ENCODE measurements at regions not wholly inside any gene's neighbourhood (a gene's known extent, or its start where the extent isn't known, plus 50 kb on each side); places are given as distances from the start of the nearest gene placed in this dataset.

GRCh38 chr13:106628936-106629659, 61.2 kb upstream of the ARGLU1 start:
- intact Hi-C loops (cut with micrococcal nuclease), result no loop called here
- no peak for DNase-seq (ENCODE audit: extremely low read depth in 1 of 4, low spot score in 3 of 4)
- Histone ChIP-seq H4K20me1 (replicated peaks; ENCODE audit: control insufficient read depth, insufficient read depth, low read length) (no peaks in the 10 kb centered on the region), H3K27me3 (ENCODE audit: control insufficient read depth in 2 of 2, insufficient read depth in 2 of 2, low read length in 2 of 2) (no peaks in the 10 kb centered on the region), H3K9me3 (replicated peaks; ENCODE audit: control insufficient read depth, insufficient read depth, low read depth, low read length) (no peaks in the 10 kb centered on the region), H3K36me3 (ENCODE audit: control insufficient read depth, insufficient read depth, low read length) (no peaks in the 10 kb centered on the region), H3K4me2 (ENCODE audit: insufficient read depth, low read length) (no peak overlapping the region), H3K4me3 (no peak overlapping the region), H3K79me2 (ENCODE audit: control insufficient read depth, insufficient read depth, low read length) (no peaks in the 10 kb centered on the region), H3K4me1 (replicated peaks in 1 of 2; ENCODE audit: control insufficient read depth in 2 of 2, insufficient read depth in 2 of 2, low read length in 2 of 2) (no peaks in the 10 kb centered on the region), H2AFZ (ENCODE audit: low read depth, low read length) (no peak overlapping the region), H3K9me1 (ENCODE audit: control insufficient read depth, insufficient read depth, low read length) (no peaks in the 10 kb centered on the region), H3K9ac (ENCODE audit: insufficient read depth in 1 of 2, low read depth in 2 of 2, low read length in 2 of 2) (no peak overlapping the region), H3K27ac (ENCODE audit: extremely low read depth, low read depth, low read length) (no peak overlapping the region)
- TF ChIP-seq CBFA2T2 (conservative IDR thresholded peaks at IDR 0.05) (no peak), SP2 (IDR thresholded peaks at IDR 0.05; ENCODE audit: extremely low read depth, low read depth, low read length, poor library complexity, severe bottlenecking) (no peak), ZNF699 (CRISPR knock-in tag; IDR thresholded peaks at IDR 0.05; ENCODE audit: insufficient replicate concordance) (no peak), TBL1XR1 (IDR thresholded peaks at IDR 0.05; ENCODE audit: low read length in 2 of 2) (no peak), HDAC6 (IDR thresholded peaks at IDR 0.05; ENCODE audit: low read depth, low read length) (no peak), ZNF12 (CRISPR knock-in tag; IDR thresholded peaks at IDR 0.05) (no peak), RBBP5 (IDR thresholded peaks at IDR 0.05; ENCODE audit: borderline replicate concordance, insufficient read depth, low read length, poor library complexity, severe bottlenecking) (no peak), MYNN (IDR thresholded peaks at IDR 0.05) (no peak), MYNN (CRISPR knock-in tag; IDR thresholded peaks at IDR 0.05) (no peak), RFX7 (CRISPR knock-in tag; IDR thresholded peaks at IDR 0.05) (no peak), ZNF77 (CRISPR knock-in tag; IDR thresholded peaks at IDR 0.05) (no peak), MXI1 (IDR thresholded peaks at IDR 0.05; ENCODE audit: low read depth, low read length) (no peak), POLR3G (IDR thresholded peaks at IDR 0.05; ENCODE audit: extremely low read depth, insufficient read length, insufficient replicate concordance) (no peak), ETS1 (conservative IDR thresholded peaks at IDR 0.05; ENCODE audit: control insufficient read depth, low read depth, low read length) (no peak)
- ChIA-PET POLR2A (no interaction called here), CTCF (ENCODE audit: low intra/inter-chr PET ratio) (no interaction called here)
- WGBS (ENCODE audit: insufficient coverage, low coverage, missing lambda C conversion rate), result 0% methylated on average over 2 of the region's 2 CpGs
- BruUV-seq (replicated peaks), result no TSS peak
- FAIRE-seq, result no peak
- in situ Hi-C loops (cut with MboI), result no loop called here
- ATAC-seq, result no peak

Measured in K562 (cell line).